HepG2 (cell line): ENCODE measurements at regions not wholly inside any gene's neighbourhood (a gene's known extent, or its start where the extent isn't known, plus 50 kb on each side); places are given as distances from the start of the nearest gene placed in this dataset.

Experiments
- ATAC-seq: fragments of 200-7000 bp; cut with Tn5 transposase; 3 replicates; pipeline ENCODE4 v1.9.1; 2020; ENCODE audit warnings: mild to moderate bottlenecking, moderate library complexity
- BruUV-seq: library from RNA; stranded (reverse); fragments of 400-500 nt; replicated peaks from 2 replicates; lab custom pipeline; 2021; lab: Mats Ljungman, UMichigan
- CTCF ChIA-PET: fragments of 300-600 bp; formaldehyde crosslinking; extraction: SDS; loops from one replicate; lab custom pipeline; 2021; ENCODE audit warnings: low total read pairs, inconsistent platforms, low intra/inter-chr PET ratio; lab: Yijun Ruan, JAX
- POLR2A ChIA-PET: fragments of 350-600 bp; sonication (Branson Sonifier 250); formaldehyde crosslinking; loops from one replicate; lab custom pipeline; 2020; ENCODE audit warnings: antibody characterized with exemption, inconsistent platforms; lab: Yijun Ruan, JAX
- DNase-seq: peaks from one replicate; pipeline ENCODE4 v3.0.0-alpha.2; 2015; ENCODE audit warnings: low spot score
- FAIRE-seq: peaks from 3 replicates; lab custom pipeline; 2011; peaks lifted over from hg19 to GRCh38; lab: Jason Lieb, UNC
- H2AFZ ChIP-seq: one replicate; pipeline ENCODE4 v1.6.1; 2011; ENCODE audit warnings: low read length, inconsistent platforms
- H3K27ac ChIP-seq: fragments of 300-600 bp; 3 replicates; pipeline ENCODE4 v1.8.0; 2011; ENCODE audit warnings: mixed run types, mild to moderate bottlenecking, mixed read lengths, low read length, inconsistent platforms; ENCODE audit not compliant: insufficient read depth; ENCODE audit errors: extremely low read length
- H3K27me3 ChIP-seq, 2 experiments: fragments of 200-600 bp in 1 of 2; 2 replicates in 1 of 2; 3 replicates in 1 of 2; pipeline versions ENCODE4 v1.6.0 to v1.8.0; 2011; ENCODE audit warnings: low read length in 2 of 2, mild to moderate bottlenecking in 2 of 2, moderate library complexity in 2 of 2, inconsistent platforms in 1 of 2; ENCODE audit not compliant: insufficient read depth in 2 of 2, control insufficient read depth in 1 of 2
- H3K36me3 ChIP-seq, 2 experiments: fragments of 200-600 bp in 1 of 2; replicated peaks in 1 of 2; 2 replicates in 1 of 2; 3 replicates in 1 of 2; pipeline versions ENCODE4 v1.5.1 to v1.8.0; 2011; ENCODE audit warnings: low read length in 2 of 2, inconsistent platforms in 1 of 2; ENCODE audit not compliant: insufficient read depth in 2 of 2, control insufficient read depth in 1 of 2
- H3K4me1 ChIP-seq: 2 replicates; pipeline ENCODE4 v1.5.1; 2012; ENCODE audit warnings: low read length, inconsistent platforms; ENCODE audit not compliant: insufficient read depth
- H3K4me2 ChIP-seq: 2 replicates; pipeline ENCODE4 v1.6.0; 2011; ENCODE audit warnings: low read depth, low read length, inconsistent platforms
- H3K4me3 ChIP-seq, 3 experiments: fragments of 200-600 bp in 1 of 3; sonication (generic), shearing (Covaris generic) in 1 of 3; replicated peaks in 1 of 3; 2 replicates each; pipeline ENCODE4 v1.5.1; 2011 to 2016; ENCODE audit warnings: low read length in 3 of 3, inconsistent platforms in 2 of 3, low read depth in 2 of 3, mild to moderate bottlenecking in 2 of 3, control low read depth in 1 of 3, mixed read lengths in 1 of 3; ENCODE audit not compliant: insufficient read depth in 1 of 3
- H3K79me2 ChIP-seq: one replicate; pipeline ENCODE4 v1.6.1; 2011; ENCODE audit warnings: low read length, inconsistent platforms; ENCODE audit not compliant: insufficient read depth
- H3K9ac ChIP-seq: 2 replicates; pipeline ENCODE4 v1.6.0; 2011; ENCODE audit warnings: mild to moderate bottlenecking, low read depth, low read length, inconsistent platforms; ENCODE audit not compliant: insufficient read depth
- H3K9me3 ChIP-seq: 2 replicates; pipeline ENCODE4 v1.5.1; 2012; ENCODE audit warnings: mild to moderate bottlenecking, low read length
- H4K20me1 ChIP-seq: 2 replicates; pipeline ENCODE4 v1.6.0; 2011; ENCODE audit warnings: inconsistent platforms, mild to moderate bottlenecking, low read length, moderate library complexity; ENCODE audit not compliant: insufficient read depth
- E2F2 ChIP-seq: sonication (generic); formaldehyde crosslinking; IDR thresholded peaks from 2 replicates; pipeline ENCODE4 v1.4.0; 2020; ENCODE audit warnings: missing genetic modification reagents, borderline replicate concordance
- RAD51 ChIP-seq: fragments of 450-650 bp; IDR thresholded peaks from 2 replicates; pipeline ENCODE4 v1.6.1; 2016; ENCODE audit warnings: borderline replicate concordance
- THAP11 ChIP-seq: IDR thresholded peaks from 2 replicates; pipeline ENCODE4 v1.6.1; 2016; ENCODE audit warnings: missing biosample characterization, missing genetic modification reagents
- THRA ChIP-seq: sonication (generic); formaldehyde crosslinking; IDR thresholded peaks from 2 replicates; pipeline ENCODE4 v1.4.0; 2020; ENCODE audit warnings: missing genetic modification reagents, borderline replicate concordance
- USF2 ChIP-seq, 2 experiments: sonication (generic) in 1 of 2; formaldehyde crosslinking in 1 of 2; IDR thresholded peaks; 2 replicates each; pipeline versions ENCODE4 v1.5.1 to v1.6.1; 2011 to 2020; ENCODE audit warnings: borderline replicate concordance in 1 of 2, low read depth in 1 of 2, low read length in 1 of 2, mild to moderate bottlenecking in 1 of 2, missing genetic modification reagents in 1 of 2, moderate library complexity in 1 of 2
- WGBS: methylation state at CpG from one replicate; pipeline ENCODE4 v1.1.6; 2017; ENCODE audit warnings: low lambda C conversion rate; 5-methylcytosine and 5-hydroxymethylcytosine counted together
- in situ Hi-C: cut with HindIII; loops from 2 replicates; pipeline ENCODE4 v1.10.0; 2017; ENCODE audit warnings: low pct_unique_long_range_greater_than_20kb; ENCODE audit not compliant: extremely low pct_ligation_motif_present
- intact Hi-C: fragments of 100-400 bp; cut with micrococcal nuclease; formaldehyde crosslinking; loops from one replicate; pipeline ENCODE4 v1.10.0; 2022; ENCODE audit not compliant: unreplicated experiment

GRCh38 chr3:8198605-8199004, 303.0 kb upstream of the LMCD1 start:
- H2AFZ ChIP-seq, result no peak overlapping the region
- no peak overlapping the region for H3K27ac ChIP-seq
- ATAC-seq (no peak), DNase-seq (no peak), FAIRE-seq (no peak)
- BruUV-seq, result no TSS peak
- WGBS, result 2% methylated on average over 4 of the region's 4 CpGs
- CTCF ChIA-PET, result no interaction called here
- no peak overlapping the region for H3K4me2 ChIP-seq
- H3K4me3 ChIP-seq, result no peak overlapping the region
- H3K36me3 ChIP-seq, result no peaks in the 10 kb centered on the region
- in situ Hi-C loops, result no loop called here
- peak; percentile 27; the same call in 1 of the 2 replicates for TF ChIP-seq USF2 (IDR thresholded peaks at IDR 0.05; ENCODE audit: low read depth, low read length)
- no peak for TF ChIP-seq USF2 (CRISPR knock-in tag; IDR thresholded peaks at IDR 0.05; ENCODE audit: borderline replicate concordance)
- TF ChIP-seq RAD51, result peak; percentile 71; the same call in 1 of the 2 replicates
- no peak for TF ChIP-seq E2F2 (CRISPR knock-in tag)
- TF ChIP-seq THAP11 (CRISPR knock-in tag), result no peak
- no peak for TF ChIP-seq THRA
- intact Hi-C loops, result no loop called here
- H3K4me1 ChIP-seq, result no peaks in the 10 kb centered on the region
- no peaks in the 10 kb centered on the region for H3K79me2 ChIP-seq
- H3K9me3 ChIP-seq, result no peaks in the 10 kb centered on the region
- no peaks in the 10 kb centered on the region for H4K20me1 ChIP-seq
- POLR2A ChIA-PET, result no interaction called here
- H3K27me3 ChIP-seq, result no peaks in the 10 kb centered on the region
- no peak overlapping the region for H3K9ac ChIP-seq
